ENCODE measurements at regions not wholly inside any gene's neighbourhood (a gene's known extent, or its start where the extent isn't known, plus 50 kb on each side); places are given as distances from the start of the nearest gene placed in this dataset.

- Histone ChIP-seq H3K9me1 (ENCODE audit: control insufficient read depth, extremely low read depth, insufficient read depth, low read length) (no peaks in the 10 kb centered on the region), H4K20me1 (ENCODE audit: control insufficient read depth, extremely low read depth, insufficient read depth, low read length) (no peaks in the 10 kb centered on the region), H3K27me3 (ENCODE audit: control insufficient read depth, extremely low read depth, insufficient read depth, low read length) (no peaks in the 10 kb centered on the region), H3K4me1 (ENCODE audit: control insufficient read depth, extremely low read depth, insufficient read depth, low read length) (no peaks in the 10 kb centered on the region), H3K36me3 (ENCODE audit: control insufficient read depth in 2 of 2, extremely low read depth in 1 of 2, insufficient read depth in 2 of 2, low read length in 2 of 2) (no peaks in the 10 kb centered on the region), H3K4me3 (ENCODE audit: control insufficient read depth in 2 of 3, extremely low read depth in 1 of 3, insufficient read depth in 2 of 3, low read depth in 1 of 3, low read length in 3 of 3) (no peak overlapping the region), H3K4me2 (ENCODE audit: control insufficient read depth, extremely low read depth, insufficient read depth, low read depth, low read length) (no peak overlapping the region), H2AFZ (ENCODE audit: control insufficient read depth, low read length) (no peak overlapping the region), H3K79me2 (ENCODE audit: control insufficient read depth, insufficient read depth, low read length) (no peaks in the 10 kb centered on the region), H3K9me3 (ENCODE audit: control insufficient read depth, low read depth, low read length) (no peaks in the 10 kb centered on the region), H3K9ac (ENCODE audit: control insufficient read depth, extremely low read depth, insufficient read depth, low read length) (no peak overlapping the region), H3K27ac (ENCODE audit: control insufficient read depth, insufficient read depth, low read length) (no peak overlapping the region)
- FAIRE-seq (no peak), DNase-seq (ENCODE audit: low read depth, low spot score) (no peak)
- dilution Hi-C loops (cut with MboI; ENCODE audit: extremely low pct_ligation_motif_present, low sequenced_read_pairs) = no loop called here
- TF ChIP-seq EZH2 (IDR thresholded peaks at IDR 0.05; ENCODE audit: low read length) = no peak
- TF ChIP-seq CTCF (optimal IDR thresholded peaks at IDR 0.05 in 1 of 3, IDR thresholded peaks at IDR 0.05 in 1 of 3, conservative IDR thresholded peaks at IDR 0.05 in 1 of 3; ENCODE audit: extremely low read depth in 1 of 3, insufficient read depth in 2 of 3, low read length in 3 of 3) = no peak
These were observed 257.0 kb downstream of the ETNK1 start for GRCh38 chr12:22881878-22882385.

- Histone ChIP-seq H3K27ac (ENCODE audit: control insufficient read depth, insufficient read depth, low read length) (no peak overlapping the region), H4K20me1 (ENCODE audit: control insufficient read depth, extremely low read depth, insufficient read depth, low read length) (no peaks in the 10 kb centered on the region), H3K9me1 (ENCODE audit: control insufficient read depth, extremely low read depth, insufficient read depth, low read length) (no peaks in the 10 kb centered on the region), H3K9me3 (ENCODE audit: control insufficient read depth, low read depth, low read length) (no peaks in the 10 kb centered on the region), H3K9ac (ENCODE audit: control insufficient read depth, extremely low read depth, insufficient read depth, low read length) (no peak overlapping the region), H3K79me2 (ENCODE audit: control insufficient read depth, insufficient read depth, low read length) (no peaks in the 10 kb centered on the region), H3K27me3 (ENCODE audit: control insufficient read depth, extremely low read depth, insufficient read depth, low read length) (no peaks in the 10 kb centered on the region), H3K36me3 (ENCODE audit: control insufficient read depth in 2 of 2, extremely low read depth in 1 of 2, insufficient read depth in 2 of 2, low read length in 2 of 2) (no peaks in the 10 kb centered on the region), H2AFZ (ENCODE audit: control insufficient read depth, low read length) (no peak overlapping the region), H3K4me1 (ENCODE audit: control insufficient read depth, extremely low read depth, insufficient read depth, low read length) (no peaks in the 10 kb centered on the region), H3K4me2 (ENCODE audit: control insufficient read depth, extremely low read depth, insufficient read depth, low read depth, low read length) (no peak overlapping the region), H3K4me3 (ENCODE audit: control insufficient read depth in 2 of 3, extremely low read depth in 1 of 3, insufficient read depth in 2 of 3, low read depth in 1 of 3, low read length in 3 of 3) (no peak overlapping the region)
- no peak for FAIRE-seq
- dilution Hi-C loops (cut with MboI; ENCODE audit: extremely low pct_ligation_motif_present, low sequenced_read_pairs) = no loop called here
- TF ChIP-seq CTCF (optimal IDR thresholded peaks at IDR 0.05 in 1 of 3, IDR thresholded peaks at IDR 0.05 in 1 of 3, conservative IDR thresholded peaks at IDR 0.05 in 1 of 3; ENCODE audit: extremely low read depth in 1 of 3, insufficient read depth in 2 of 3, low read length in 3 of 3) (no peak), EZH2 (IDR thresholded peaks at IDR 0.05; ENCODE audit: low read length) (no peak)
- no peak for DNase-seq (ENCODE audit: low read depth, low spot score)
These were observed 257.6 kb downstream of the ETNK1 start for GRCh38 chr12:22882559-22882958.

Data from keratinocyte (primary cell).